ENCODE measurements at regions not wholly inside any gene's neighbourhood (a gene's known extent, or its start where the extent isn't known, plus 50 kb on each side); places are given as distances from the start of the nearest gene placed in this dataset.

DNA sequence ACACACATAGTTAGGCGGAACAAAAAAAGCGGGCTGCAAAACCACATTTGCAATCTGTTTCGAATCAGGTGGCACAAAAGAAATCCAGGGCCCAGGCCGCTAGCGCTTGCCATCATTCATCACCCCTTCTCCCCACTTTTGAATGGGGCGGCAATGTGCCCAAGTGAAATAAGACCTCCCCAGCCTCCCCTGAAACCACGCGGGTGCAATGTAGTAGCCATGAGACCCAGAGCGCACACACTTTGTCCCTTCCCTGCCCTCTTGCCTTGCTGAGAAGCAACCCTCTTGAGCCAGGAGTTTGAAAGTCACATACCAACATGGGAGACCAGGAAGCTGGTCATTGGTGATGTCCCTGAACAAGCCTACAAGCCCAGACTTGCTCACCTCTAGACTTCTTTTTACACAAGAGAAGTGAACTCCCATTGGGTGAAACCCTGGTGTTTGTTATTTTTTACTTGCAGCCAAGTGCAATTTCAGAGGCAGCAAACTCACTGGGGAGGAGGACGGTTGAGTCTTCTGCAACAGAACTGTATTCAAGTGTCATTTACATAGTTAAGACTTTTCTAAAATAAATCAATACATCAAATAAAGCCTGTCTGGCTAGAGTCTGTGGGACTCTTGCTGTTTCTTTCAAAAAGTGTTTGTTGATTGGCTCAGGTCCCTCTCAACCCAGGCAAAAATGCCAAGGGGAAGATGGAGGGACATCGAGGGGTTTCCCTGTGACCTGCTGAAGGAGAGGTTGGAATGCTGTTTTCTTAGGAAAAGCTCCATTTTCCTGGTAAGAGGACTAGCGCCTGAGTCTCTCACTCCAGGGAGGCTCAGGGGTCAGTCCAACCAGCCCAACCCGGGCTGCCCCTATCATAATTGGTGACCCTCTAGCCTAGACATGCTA lies 138.1 kb upstream of the PTPN1 start:
- TF ChIP-seq, protein P1, sequence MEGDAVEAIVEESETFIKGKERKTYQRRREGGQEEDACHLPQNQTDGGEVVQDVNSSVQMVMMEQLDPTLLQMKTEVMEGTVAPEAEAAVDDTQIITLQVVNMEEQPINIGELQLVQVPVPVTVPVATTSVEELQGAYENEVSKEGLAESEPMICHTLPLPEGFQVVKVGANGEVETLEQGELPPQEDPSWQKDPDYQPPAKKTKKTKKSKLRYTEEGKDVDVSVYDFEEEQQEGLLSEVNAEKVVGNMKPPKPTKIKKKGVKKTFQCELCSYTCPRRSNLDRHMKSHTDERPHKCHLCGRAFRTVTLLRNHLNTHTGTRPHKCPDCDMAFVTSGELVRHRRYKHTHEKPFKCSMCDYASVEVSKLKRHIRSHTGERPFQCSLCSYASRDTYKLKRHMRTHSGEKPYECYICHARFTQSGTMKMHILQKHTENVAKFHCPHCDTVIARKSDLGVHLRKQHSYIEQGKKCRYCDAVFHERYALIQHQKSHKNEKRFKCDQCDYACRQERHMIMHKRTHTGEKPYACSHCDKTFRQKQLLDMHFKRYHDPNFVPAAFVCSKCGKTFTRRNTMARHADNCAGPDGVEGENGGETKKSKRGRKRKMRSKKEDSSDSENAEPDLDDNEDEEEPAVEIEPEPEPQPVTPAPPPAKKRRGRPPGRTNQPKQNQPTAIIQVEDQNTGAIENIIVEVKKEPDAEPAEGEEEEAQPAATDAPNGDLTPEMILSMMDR (IDR thresholded peaks at IDR 0.05; ENCODE audit: borderline replicate concordance, extremely low read depth, low read length, poor library complexity, severe bottlenecking), result no peak
- TF ChIP-seq EZH2 (IDR thresholded peaks at IDR 0.05; ENCODE audit: borderline replicate concordance, low read depth, low read length, severe bottlenecking), result no peak
- peaks cover under 1% of the 10 kb centered on the region; the same call in 1 of the 2 replicates for H3K4me1 ChIP-seq (ENCODE audit: insufficient read depth, low read length)
- H3K79me2 ChIP-seq (ENCODE audit: insufficient read depth, low read length), result no peaks in the 10 kb centered on the region
- no peak overlapping the region for H3K4me2 ChIP-seq (ENCODE audit: insufficient read depth, low read length)
- H3K9me3 ChIP-seq (ENCODE audit: insufficient read depth, low read length, severe bottlenecking), result no peaks in the 10 kb centered on the region
- ATAC-seq (ENCODE audit: insufficient read depth, low read depth), result no peak
- no peak overlapping the region for H2AFZ ChIP-seq (ENCODE audit: low read depth, low read length)
- no peaks in the 10 kb centered on the region for H3K36me3 ChIP-seq (ENCODE audit: insufficient read depth, low read length)
- no peak overlapping the region for H3K27ac ChIP-seq (ENCODE audit: low read length)
- no peak overlapping the region for H3K9ac ChIP-seq (ENCODE audit: low read depth, low read length)
- 0 out of 2 replicates have a peak, but pooled peaks cover 4% of the 10 kb centered on the region for H4K20me1 ChIP-seq (ENCODE audit: insufficient read depth, low read length)
- no peaks in the 10 kb centered on the region for H3K27me3 ChIP-seq (ENCODE audit: insufficient read depth, low read length, poor library complexity)
- no peak overlapping the region for H3K4me3 ChIP-seq (ENCODE audit: low read depth in 1 of 2, low read length in 2 of 2)
- no peak for DNase-seq

DNA sequence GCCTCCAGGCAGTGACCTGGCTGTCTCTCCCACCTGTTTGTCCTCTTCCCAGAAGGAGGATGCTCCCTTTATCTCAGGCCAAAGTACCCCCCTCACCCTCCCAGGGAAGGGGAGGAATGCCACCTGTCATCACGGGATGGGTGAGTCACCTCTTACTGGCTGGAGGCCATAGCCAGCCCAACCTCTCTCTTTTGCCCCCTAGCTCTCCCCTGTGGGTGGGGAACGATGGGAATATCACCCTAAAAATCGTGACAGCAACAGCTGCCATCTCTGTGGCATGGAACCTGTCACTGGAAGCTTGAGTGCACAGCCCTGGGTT lies 137.5 kb upstream of the PTPN1 start:
- Histone ChIP-seq H3K4me2 (ENCODE audit: insufficient read depth, low read length) (no peak overlapping the region), H3K9ac (ENCODE audit: low read depth, low read length) (no peak overlapping the region)

DNA sequence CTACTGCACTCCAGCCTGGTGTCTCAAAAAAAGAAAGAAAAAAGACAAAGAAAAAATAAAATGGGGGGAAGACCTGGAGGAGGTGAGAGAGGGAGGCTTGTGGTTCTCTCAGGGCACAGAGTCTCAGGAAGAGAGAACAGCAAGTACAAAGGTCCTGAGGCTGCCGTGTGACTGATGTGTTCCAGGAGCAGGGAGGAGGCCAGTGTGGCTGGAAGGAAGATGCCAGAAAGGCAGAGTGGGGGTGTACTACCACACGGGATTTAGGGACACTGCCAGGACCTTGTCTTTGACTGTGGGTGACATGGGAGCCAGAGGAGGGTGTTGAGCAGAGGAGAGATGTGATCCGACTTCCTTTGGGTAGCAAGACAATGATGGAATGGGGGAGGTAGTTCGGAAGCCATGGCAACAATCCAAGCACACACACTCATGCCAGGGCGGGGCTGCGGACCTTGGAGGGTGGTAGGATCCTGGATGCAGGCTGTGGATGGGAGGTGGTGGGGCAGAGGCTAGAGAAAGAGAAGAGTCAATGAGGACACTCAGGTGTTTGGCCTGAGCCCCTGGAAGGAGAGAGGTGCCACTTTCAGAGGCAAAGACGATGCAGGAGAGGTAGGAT lies 136.4 kb upstream of the PTPN1 start:
- Histone ChIP-seq H3K9ac (ENCODE audit: low read depth, low read length) (no peak overlapping the region), H3K4me1 (ENCODE audit: insufficient read depth, low read length) (no peaks in the 10 kb centered on the region), H3K4me2 (ENCODE audit: insufficient read depth, low read length) (no peak overlapping the region), H3K9me3 (ENCODE audit: insufficient read depth, low read length, severe bottlenecking) (no peaks in the 10 kb centered on the region), H2AFZ (ENCODE audit: low read depth, low read length) (no peak overlapping the region), H3K36me3 (ENCODE audit: insufficient read depth, low read length) (no peaks in the 10 kb centered on the region), H3K4me3 (ENCODE audit: low read depth in 1 of 2, low read length in 2 of 2) (no peak overlapping the region), H3K27ac (ENCODE audit: low read length) (no peak overlapping the region), H3K27me3 (ENCODE audit: insufficient read depth, low read length, poor library complexity) (no peaks in the 10 kb centered on the region), H3K79me2 (ENCODE audit: insufficient read depth, low read length) (no peaks in the 10 kb centered on the region), H4K20me1 (ENCODE audit: insufficient read depth, low read length) (0 out of 2 replicates have a peak, but pooled peaks cover 4% of the 10 kb centered on the region)
- no peak for ATAC-seq (ENCODE audit: insufficient read depth, low read depth)
- TF ChIP-seq EZH2 (IDR thresholded peaks at IDR 0.05; ENCODE audit: borderline replicate concordance, low read depth, low read length, severe bottlenecking), result no peak
- TF ChIP-seq, protein P1 (IDR thresholded peaks at IDR 0.05; ENCODE audit: borderline replicate concordance, extremely low read depth, low read length, poor library complexity, severe bottlenecking), result no peak
- DNase-seq, result no peak

More for the DNA sequence above, 137.5 kb upstream of the PTPN1 start:
- TF ChIP-seq EZH2 (IDR thresholded peaks at IDR 0.05; ENCODE audit: borderline replicate concordance, low read depth, low read length, severe bottlenecking), result no peak
- TF ChIP-seq, protein P1 (IDR thresholded peaks at IDR 0.05; ENCODE audit: borderline replicate concordance, extremely low read depth, low read length, poor library complexity, severe bottlenecking), result no peak
- Histone ChIP-seq H3K27me3 (ENCODE audit: insufficient read depth, low read length, poor library complexity) (no peaks in the 10 kb centered on the region), H3K9me3 (ENCODE audit: insufficient read depth, low read length, severe bottlenecking) (no peaks in the 10 kb centered on the region), H2AFZ (ENCODE audit: low read depth, low read length) (no peak overlapping the region), H3K4me3 (ENCODE audit: low read depth in 1 of 2, low read length in 2 of 2) (no peak overlapping the region), H4K20me1 (ENCODE audit: insufficient read depth, low read length) (0 out of 2 replicates have a peak, but pooled peaks cover 4% of the 10 kb centered on the region), H3K27ac (ENCODE audit: low read length) (no peak overlapping the region), H3K4me1 (ENCODE audit: insufficient read depth, low read length) (no peaks in the 10 kb centered on the region), H3K36me3 (ENCODE audit: insufficient read depth, low read length) (no peaks in the 10 kb centered on the region), H3K79me2 (ENCODE audit: insufficient read depth, low read length) (no peaks in the 10 kb centered on the region)
- no peak for ATAC-seq (ENCODE audit: insufficient read depth, low read depth)
- no peak for DNase-seq

Data from DND-41 (cell line).